GM12864 (cell line): ENCODE measurements at regions not wholly inside any gene's neighbourhood (a gene's known extent, or its start where the extent isn't known, plus 50 kb on each side); places are given as distances from the start of the nearest gene placed in this dataset.

ENCODE experiments used
- DNase-seq: peaks from one replicate; pipeline ENCODE4 v3.0.0-alpha.2; 2011; ENCODE audit warnings: low read depth
- H3K4me3 ChIP-seq: 2 replicates; pipeline ENCODE4 v1.5.1; 2011; ENCODE audit warnings: mild to moderate bottlenecking, low read depth, low read length, control low read depth
- TF ChIP-seq, protein P1 (sequence below): IDR thresholded peaks from 2 replicates; pipeline ENCODE4 v1.5.1; 2011; ENCODE audit warnings: low read depth, mild to moderate bottlenecking, moderate library complexity, low read length, control low read depth, inconsistent platforms; ENCODE audit errors: missing control alignments

DNA sequence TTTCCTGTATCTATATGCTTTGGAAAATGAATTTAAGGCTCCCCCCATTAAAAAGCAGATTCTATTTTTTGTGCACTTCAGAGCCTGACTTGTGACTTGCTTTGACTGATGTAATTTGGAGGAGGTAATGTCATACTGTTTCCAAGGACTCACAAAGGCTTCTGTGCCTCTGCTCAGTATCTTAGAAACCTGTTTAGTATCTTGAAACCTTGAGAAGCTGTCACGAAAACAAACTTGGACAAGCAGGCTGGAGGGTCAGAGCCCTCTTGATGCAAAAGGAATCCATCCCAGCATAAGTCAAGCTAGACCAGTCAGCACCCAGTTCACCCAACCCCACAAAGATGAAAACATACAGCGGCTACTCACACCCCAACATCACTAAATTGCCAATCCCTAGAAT, 560.0 kb upstream of the PCDH7 start:
- DNase-seq = no peak
- TF ChIP-seq, protein P1, sequence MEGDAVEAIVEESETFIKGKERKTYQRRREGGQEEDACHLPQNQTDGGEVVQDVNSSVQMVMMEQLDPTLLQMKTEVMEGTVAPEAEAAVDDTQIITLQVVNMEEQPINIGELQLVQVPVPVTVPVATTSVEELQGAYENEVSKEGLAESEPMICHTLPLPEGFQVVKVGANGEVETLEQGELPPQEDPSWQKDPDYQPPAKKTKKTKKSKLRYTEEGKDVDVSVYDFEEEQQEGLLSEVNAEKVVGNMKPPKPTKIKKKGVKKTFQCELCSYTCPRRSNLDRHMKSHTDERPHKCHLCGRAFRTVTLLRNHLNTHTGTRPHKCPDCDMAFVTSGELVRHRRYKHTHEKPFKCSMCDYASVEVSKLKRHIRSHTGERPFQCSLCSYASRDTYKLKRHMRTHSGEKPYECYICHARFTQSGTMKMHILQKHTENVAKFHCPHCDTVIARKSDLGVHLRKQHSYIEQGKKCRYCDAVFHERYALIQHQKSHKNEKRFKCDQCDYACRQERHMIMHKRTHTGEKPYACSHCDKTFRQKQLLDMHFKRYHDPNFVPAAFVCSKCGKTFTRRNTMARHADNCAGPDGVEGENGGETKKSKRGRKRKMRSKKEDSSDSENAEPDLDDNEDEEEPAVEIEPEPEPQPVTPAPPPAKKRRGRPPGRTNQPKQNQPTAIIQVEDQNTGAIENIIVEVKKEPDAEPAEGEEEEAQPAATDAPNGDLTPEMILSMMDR = no peak

GRCh38 chr4:30172416-30172815, 547.8 kb upstream of the PCDH7 start:
- H3K4me3 ChIP-seq = no peak overlapping the region
- no peak for DNase-seq
- TF ChIP-seq, protein P1 = no peak

More for the DNA sequence above, 560.0 kb upstream of the PCDH7 start:
- no peak overlapping the region for H3K4me3 ChIP-seq

DNA sequence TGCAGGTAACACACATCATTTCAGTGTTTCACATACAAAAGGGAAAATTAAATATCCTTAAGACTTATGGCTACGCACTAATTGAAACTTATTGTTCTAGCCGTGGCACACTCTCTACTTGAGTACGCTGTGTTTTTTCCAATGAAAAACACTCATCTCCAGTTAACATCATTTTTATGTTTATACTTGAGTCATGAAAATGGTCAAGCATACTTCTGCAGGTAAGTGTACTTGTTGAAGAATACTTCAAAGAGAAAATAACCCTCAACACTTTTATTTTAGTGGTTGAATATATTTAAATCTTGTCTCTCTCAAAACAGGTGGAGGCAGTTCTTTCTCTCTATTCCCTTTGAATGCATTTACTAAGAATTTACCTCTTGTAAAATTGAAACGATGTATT, 538.7 kb upstream of the PCDH7 start:
- TF ChIP-seq, protein P1 = no peak
- no peak overlapping the region for H3K4me3 ChIP-seq
- DNase-seq = no peak

DNA sequence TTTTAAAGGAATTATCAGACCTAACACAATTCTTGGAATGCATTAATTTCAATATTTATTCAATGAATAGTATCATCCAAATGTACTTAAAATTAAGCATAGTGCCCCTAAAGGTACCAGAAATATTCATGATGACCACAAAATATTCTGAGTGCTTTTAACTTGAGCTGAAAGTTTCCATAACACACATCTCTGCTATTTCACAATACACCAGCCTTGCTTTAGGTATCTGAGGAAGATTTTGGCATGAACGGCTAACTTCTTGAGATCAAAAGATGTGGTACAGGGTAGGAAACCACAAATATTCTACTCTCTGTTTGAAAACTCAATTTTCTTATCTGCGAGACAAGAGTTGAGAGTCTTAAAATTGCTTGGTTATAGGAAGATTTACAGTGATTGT, 538.3 kb upstream of the PCDH7 start:
- DNase-seq = no peak
- no peak overlapping the region for H3K4me3 ChIP-seq
- TF ChIP-seq, protein P1 = no peak

DNA sequence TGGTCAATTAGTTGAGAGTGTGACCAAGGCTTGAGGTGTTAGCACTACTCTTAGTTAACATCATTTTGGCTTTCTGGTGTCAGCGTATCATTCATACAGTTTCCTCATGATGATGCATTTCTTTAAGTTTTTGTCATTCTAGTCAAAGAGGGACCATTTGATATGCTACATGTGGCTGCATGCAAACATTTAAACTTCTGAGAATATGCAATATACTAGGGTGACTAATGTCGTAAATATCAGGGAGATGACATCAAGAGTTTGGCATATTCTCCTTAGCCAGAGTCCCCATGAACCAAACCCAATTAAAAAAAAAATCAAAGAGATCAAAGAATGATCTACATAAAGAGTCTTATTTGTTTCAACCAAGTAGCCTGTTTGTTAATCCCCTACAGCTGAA, 537.4 kb upstream of the PCDH7 start:
- DNase-seq = no peak
- TF ChIP-seq, protein P1 = no peak

DNA sequence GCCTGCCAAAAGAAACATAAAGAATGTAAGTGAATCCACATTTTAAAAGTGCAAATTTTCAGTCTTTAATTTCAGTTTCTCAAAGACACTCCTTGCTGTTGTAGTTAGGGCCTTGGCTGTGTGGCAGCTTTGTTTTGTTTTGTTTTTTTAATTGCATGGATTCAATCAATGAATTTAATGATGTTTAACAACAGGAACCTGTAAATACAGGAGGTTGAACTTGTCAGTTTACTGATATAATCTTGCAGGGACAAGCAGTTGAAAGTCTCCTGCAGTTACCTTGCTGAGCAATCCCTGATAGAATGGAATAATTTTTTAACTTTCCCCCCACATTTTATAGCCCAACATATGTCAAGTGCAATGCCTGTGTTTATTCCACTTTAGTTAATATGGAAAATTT, 528.3 kb upstream of the PCDH7 start:
- H3K4me3 ChIP-seq = no peak overlapping the region
- TF ChIP-seq, protein P1 = no peak
- no peak for DNase-seq

More for the DNA sequence above, 537.4 kb upstream of the PCDH7 start:
- H3K4me3 ChIP-seq = no peak overlapping the region

GRCh38 chr4:30207389-30207788, 512.8 kb upstream of the PCDH7 start:
- TF ChIP-seq, protein P1 = no peak
- DNase-seq = no peak
- no peak overlapping the region for H3K4me3 ChIP-seq
